Right ventricle myocardium inferior (tissue), 1 donor: ENCODE measurements at regions not wholly inside any gene's neighbourhood (a gene's known extent, or its start where the extent isn't known, plus 50 kb on each side); places are given as distances from the start of the nearest gene placed in this dataset.
"Not testable (repeated sequence)": the region's sequence is repeated elsewhere in the genome, so short reads cannot be mapped to it uniquely, and the experiment has no call there.

Experiments used
- ATAC-seq: fragments of 200-7000 bp; cut with Tn5 transposase; one replicate; pipeline ENCODE4 v1.9.1; 2020; ENCODE audit warnings: mild to moderate bottlenecking, moderate library complexity
- DNase-seq: peaks from one replicate; pipeline ENCODE4 v3.0.0; 2021; ENCODE audit errors: missing footprints
- intact Hi-C: fragments of 100-400 bp; cut with DNase I; formaldehyde crosslinking; loops from one replicate; pipeline ENCODE4 v1.11.0; 2022
- donor health status: DM: no; HTN: yes; CAD: no; lungs with severe emphysema.

GRCh38 chr4:171565130-171565788 is 247.9 kb upstream of the GALNTL6 start:
- intact Hi-C loops, result no loop called here
- no peak for DNase-seq
- no peak for ATAC-seq

DNA sequence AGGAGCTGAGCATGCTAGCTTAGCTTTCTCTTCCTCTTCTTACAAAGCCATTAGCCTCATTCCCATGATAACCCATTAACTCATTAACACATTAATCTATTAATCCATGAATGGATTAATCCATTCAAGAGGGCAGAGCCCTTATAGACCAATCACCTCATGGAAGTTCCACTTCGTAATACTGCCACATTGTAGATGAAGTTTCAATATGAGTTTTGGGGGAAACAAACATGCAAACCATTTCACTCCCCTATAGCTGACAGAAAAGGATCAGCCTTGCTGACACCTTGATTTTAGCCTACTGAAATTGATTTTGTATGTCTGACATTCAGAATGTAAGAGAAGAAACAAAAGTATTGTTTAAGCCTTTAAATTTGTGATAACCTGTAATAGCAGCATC is 251.8 kb upstream of the GALNTL6 start:
- DNase-seq, result no peak
- intact Hi-C loops, result no loop called here
- no peak for ATAC-seq

GRCh38 chr4:171553961-171554360 is 259.2 kb upstream of the GALNTL6 start:
- ATAC-seq (no peak), DNase-seq (no peak)
- intact Hi-C loops, result no loop called here

- DNase-seq (no peak), ATAC-seq (no peak)
- intact Hi-C loops, result no loop called here
Measured at GRCh38 chr4:171542640-171543039, 270.6 kb upstream of the GALNTL6 start.

- intact Hi-C loops, result no loop called here
- DNase-seq (no peak), ATAC-seq (no peak)
Measured at GRCh38 chr4:171538601-171539100, 274.6 kb upstream of the GALNTL6 start.

GRCh38 chr4:171534391-171534790 is 278.8 kb upstream of the GALNTL6 start:
- DNase-seq, result no peak
- no peak for ATAC-seq
- intact Hi-C loops, result no loop called here

- intact Hi-C loops, result no loop called here
- ATAC-seq (no peak), DNase-seq (no peak)
Measured at GRCh38 chr4:171532968-171533367, 280.2 kb upstream of the GALNTL6 start.

DNA sequence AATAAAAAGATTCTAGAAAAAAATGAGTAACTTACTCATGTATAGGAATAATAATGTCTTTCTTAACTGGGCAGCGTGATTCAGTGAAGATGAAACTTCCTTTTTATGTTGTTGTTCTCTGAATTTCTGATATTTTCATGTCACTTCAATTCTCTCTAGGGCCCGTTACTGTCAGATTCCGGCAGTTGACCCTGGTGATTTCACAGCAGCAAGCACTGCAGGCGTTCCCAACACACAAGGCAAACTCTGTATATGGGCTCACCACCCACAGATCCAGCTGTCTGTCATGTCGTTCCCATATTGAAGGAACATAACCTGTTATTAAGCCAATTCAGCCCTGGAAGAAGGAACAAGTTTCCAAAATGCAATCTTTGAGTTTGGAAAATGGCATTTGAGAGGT is 288.3 kb upstream of the GALNTL6 start:
- intact Hi-C loops, result no loop called here
- no peak for ATAC-seq
- DNase-seq, result no peak

DNA sequence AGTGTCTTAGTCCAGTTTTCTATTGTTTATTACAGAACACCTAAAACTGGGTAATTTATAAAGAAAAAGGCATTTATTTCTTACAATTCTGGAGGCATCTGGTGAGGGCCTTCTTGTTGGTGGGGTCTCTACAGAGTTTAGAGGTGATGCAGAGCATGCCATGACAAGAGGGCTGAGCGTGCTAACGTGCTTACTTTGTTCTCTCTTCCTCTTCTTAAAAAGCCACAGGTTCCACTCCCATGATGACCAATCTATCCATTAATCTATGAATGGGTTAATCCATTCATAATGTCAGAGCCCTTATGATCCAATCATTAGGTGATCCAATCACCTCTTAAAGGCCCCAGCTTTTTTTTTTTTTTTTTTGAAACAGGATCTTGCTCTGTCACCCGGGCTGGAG is 291.5 kb upstream of the GALNTL6 start:
- intact Hi-C loops, result no loop called here
- no peak for ATAC-seq

GRCh38 chr4:171519457-171519856 is 293.7 kb upstream of the GALNTL6 start:
- DNase-seq, result no peak
- no peak for ATAC-seq
- intact Hi-C loops, result no loop called here

More for the DNA sequence above, 291.5 kb upstream of the GALNTL6 start:
- no peak for DNase-seq

GRCh38 chr4:171517883-171518282 is 295.3 kb upstream of the GALNTL6 start:
- no peak for ATAC-seq
- intact Hi-C loops, result no loop called here

GRCh38 chr4:171516694-171517093 is 296.5 kb upstream of the GALNTL6 start:
- DNase-seq (no peak), ATAC-seq (no peak)
- intact Hi-C loops, result no loop called here

More at GRCh38 chr4:171517883-171518282, 295.3 kb upstream of the GALNTL6 start:
- no peak for DNase-seq

- ATAC-seq (no peak), DNase-seq (no peak)
- intact Hi-C loops, result no loop called here
Measured at GRCh38 chr4:171484681-171485080, 328.5 kb upstream of the GALNTL6 start.

DNA sequence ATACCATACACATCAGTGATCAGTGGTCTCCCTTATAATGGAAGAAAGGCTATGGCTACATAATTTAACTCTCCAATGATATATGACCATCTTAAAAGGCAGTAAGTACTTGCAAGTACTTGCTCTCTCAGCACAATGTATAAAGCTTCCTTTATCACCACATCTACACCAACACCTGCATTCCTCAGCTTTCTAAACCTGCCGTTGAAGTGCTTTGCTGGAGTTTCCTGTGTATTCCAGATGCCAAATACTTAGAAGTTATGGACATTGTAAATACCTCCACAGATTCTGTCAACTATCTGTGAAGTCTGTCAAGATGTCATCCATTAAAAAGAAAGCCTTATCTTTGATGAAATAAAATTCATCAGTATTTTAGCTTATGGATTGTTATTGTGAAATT is 335.0 kb upstream of the GALNTL6 start:
- intact Hi-C loops, result no loop called here
- ATAC-seq (no peak), DNase-seq (no peak)

- ATAC-seq, DNase-seq, intact Hi-C loops: not testable (repeated sequence)
Measured at GRCh38 chr4:171475111-171475510, 338.1 kb upstream of the GALNTL6 start.

DNA sequence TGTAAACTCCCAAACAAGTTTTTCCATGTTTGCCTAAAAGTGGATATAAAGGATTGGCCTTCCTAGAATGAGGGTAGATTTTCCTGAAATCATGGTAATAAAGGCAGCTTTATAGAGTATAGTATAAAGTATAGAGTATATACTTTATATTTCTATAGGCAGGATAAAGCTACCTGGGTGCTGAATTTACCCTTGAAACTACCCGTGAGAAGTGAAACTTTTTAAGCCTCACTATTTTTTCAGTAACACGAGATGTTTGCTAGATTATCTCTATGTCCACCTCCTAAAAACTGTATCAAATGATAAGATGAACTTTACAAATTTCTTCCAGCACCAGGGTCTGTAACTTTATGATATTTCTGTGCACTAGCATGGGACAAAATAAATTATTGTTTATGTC is 340.0 kb upstream of the GALNTL6 start:
- no peak for DNase-seq
- no peak for ATAC-seq
- intact Hi-C loops, result no loop called here

DNA sequence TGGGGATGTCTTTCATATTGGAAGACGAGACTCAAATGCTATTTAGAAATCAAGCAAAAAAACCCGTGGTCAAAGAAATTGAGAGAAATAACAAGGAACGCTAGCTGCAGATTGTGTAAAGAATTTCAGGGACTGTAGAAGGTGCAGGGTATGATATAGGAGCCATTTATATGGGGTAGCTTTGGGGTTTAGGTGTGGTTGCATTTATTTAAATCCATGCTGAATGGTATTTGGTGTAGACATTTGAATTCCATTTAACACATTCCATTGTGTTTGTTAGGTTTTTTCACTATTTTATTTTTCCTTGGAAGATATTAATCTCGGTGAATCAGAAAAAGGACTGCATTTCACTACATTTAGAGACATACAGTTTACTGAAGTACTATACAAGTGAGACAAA is 341.0 kb upstream of the GALNTL6 start:
- intact Hi-C loops, result no loop called here
- DNase-seq (no peak), ATAC-seq (no peak)

GRCh38 chr4:171464499-171464898 is 348.7 kb upstream of the GALNTL6 start:
- DNase-seq, result no peak
- intact Hi-C loops, result no loop called here
- no peak for ATAC-seq

GRCh38 chr4:171461191-171461590 is 352.0 kb upstream of the GALNTL6 start:
- DNase-seq, result no peak
- ATAC-seq, result no peak
- intact Hi-C loops, result no loop called here

- intact Hi-C loops, result no loop called here
- ATAC-seq, result no peak
- no peak for DNase-seq
Measured at GRCh38 chr4:171448919-171449481, 364.2 kb upstream of the GALNTL6 start.

DNA sequence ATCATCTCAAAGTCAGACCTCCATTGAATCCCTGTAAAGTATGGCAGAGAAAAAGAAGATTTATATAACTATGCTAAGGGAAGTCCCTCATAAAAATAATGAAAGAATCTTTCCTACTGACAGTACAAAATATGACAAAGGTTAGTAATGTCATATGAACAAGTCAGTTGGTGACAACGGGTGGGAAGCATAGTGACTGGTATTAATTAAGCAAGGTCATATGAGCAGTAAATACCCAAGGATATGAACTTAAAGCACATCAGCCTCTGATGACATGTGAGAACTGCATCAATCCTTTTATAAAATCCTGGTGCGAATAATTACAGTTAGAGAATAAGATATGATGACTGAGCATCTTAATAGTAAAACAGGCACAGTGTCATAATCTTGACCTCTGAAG is 364.8 kb upstream of the GALNTL6 start:
- ATAC-seq, result no peak
- intact Hi-C loops, result no loop called here
- no peak for DNase-seq
